Anterior cingulate cortex (tissue), 58 donors: ENCODE measurements at regions not wholly inside any gene's neighbourhood (a gene's known extent, or its start where the extent isn't known, plus 50 kb on each side); places are given as distances from the start of the nearest gene placed in this dataset.
A peak's percentile ranks its signal among the peaks of the same experiment; 100 is the strongest.
"Not testable (repeated sequence)": the region's sequence is repeated elsewhere in the genome, so short reads cannot be mapped to it uniquely, and the experiment has no call there.

Experiments used
- DNase-seq, 58 donors: peaks; one replicate each; lab custom pipeline; 2025; lab: John Stamatoyannopoulos, UW

DNA sequence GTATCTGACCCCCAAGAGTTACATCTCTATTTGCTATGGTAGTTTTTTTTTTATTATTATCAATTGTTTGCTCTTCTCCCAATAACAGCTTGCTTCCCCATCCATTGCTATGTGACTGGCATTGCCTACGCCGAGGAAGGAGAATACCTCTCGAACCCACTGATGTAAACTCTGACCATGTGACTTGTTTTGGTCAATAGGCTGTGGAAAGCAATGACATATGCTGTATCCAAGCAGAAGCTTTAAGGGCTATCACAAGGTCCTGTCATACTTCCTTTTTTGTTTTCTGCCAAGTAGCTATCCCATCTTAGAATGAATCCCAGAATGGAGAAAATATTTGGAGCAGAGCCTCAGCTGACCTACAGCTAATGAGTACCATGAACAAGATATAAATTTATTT lies 111.0 kb upstream of the FRMD4B start:
- DNase-seq, result no peak

DNA sequence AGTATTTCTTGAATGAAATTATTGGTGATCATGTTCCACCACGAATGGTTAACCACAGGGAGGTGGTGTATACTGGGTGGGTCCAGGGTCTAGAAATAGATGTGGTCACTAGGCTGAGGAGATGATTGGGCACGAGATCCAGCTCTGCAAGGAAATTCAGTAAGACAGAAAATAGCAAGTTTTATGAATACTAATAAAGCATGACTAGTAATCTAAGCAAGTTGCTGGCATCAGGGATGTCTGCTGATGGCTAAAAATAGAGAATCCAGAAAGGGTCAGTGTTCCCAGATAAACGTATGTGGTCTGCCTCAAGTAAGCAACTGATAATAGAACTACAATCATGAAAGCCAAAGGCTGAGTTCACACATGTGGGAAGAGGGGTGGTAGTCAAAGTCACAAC lies 108.3 kb upstream of the FRMD4B start:
- DNase-seq, result no peak

DNA sequence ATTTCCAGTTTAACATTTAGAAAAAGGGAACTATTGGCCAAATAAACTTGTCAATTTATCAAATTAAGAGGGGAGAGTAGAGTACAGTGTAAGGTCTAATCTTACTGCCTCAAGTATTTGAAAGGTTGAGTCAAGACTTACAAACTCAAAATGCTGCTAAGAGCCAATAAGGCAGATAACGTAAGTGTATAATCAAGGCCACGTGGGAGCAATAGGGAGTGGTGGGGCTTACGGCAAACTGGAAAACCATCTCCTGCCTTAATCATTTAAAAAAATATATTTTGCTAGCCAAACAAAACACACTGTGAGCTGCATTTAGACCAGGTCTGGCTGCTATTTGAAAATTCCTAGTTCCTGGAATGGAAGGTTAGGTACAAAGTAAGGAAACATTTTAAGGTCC lies 107.3 kb upstream of the FRMD4B start:
- DNase-seq, result no peak

DNA sequence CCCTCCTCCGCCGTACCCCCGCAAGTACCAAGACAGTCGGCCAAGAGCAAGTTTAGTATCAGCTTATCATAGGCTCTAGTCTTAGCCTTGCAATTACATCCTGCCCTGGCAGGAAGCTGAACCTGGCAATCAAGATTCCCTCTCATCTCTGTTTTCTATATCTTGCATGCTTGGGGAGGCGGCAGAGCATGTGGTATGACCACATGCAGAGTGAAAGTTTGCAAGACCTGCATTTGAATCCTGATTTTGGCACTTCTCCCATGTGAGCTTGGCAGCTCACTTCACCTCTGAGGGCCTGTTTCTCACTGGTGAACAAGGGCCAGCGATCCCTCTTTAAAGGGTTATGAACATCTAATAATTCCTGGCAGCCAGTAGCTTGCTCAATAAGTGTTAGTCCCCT lies 106.1 kb upstream of the FRMD4B start:
- peak in 1 of 58 donors; percentile 7 for DNase-seq

DNA sequence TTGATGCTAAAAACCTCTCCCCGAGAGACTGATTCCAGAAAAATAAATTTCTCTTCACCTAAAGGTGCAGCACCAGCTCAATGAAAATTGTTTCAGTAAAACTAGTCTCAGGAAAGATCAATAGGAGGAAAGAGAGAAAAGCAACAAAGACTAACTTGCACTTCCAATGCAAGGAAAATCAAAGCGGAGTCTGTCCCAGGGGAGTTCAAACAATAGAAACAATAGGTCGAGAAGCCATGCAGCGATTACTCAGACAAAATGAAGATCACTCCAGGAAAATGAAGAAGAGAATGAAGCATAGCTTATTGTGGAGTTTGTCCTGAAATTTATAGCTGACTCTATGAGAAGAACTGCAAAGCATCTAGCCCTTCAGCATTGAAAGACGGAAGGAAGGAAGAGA lies 105.1 kb upstream of the FRMD4B start:
- no peak for DNase-seq

DNA sequence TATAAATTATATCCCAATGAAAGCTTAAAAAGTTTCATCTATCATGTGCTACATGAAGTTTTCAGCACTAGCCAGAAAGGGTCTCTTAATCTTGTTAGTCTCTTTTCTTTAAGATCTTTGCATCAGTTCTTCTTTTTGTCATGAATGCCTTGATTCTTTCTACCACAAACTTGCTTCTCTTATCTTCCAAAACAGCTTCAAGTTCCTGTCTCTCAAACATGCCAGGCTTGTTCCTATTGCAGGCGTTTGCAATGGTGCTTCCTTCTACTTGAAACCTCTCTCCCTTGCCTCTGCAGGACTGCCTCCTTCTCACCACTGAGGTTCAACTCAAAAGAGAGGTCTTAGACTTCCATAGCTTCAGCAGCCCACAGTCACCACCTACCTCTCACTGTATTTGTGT lies 104.3 kb upstream of the FRMD4B start:
- no peak for DNase-seq

DNA sequence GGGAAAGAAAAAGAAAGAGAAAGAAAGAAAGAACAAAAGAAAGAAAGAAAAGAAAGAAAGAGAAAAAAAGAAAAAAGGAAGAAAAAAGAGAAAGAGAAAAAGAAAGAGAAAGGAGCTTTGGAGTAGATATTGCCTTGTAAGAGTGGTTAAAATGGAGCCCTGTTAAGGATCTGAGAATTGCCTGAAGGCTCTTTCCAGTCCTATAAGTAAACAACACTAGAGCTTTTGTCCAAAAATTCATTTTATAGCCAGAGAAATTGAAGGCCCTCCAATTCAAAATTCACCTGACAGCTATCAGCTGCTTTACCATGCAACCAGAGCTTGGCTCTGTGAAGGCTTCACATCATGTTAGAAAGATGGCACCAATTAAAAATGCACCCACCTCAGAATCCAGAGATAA lies 102.1 kb upstream of the FRMD4B start:
- DNase-seq, result no peak

DNA sequence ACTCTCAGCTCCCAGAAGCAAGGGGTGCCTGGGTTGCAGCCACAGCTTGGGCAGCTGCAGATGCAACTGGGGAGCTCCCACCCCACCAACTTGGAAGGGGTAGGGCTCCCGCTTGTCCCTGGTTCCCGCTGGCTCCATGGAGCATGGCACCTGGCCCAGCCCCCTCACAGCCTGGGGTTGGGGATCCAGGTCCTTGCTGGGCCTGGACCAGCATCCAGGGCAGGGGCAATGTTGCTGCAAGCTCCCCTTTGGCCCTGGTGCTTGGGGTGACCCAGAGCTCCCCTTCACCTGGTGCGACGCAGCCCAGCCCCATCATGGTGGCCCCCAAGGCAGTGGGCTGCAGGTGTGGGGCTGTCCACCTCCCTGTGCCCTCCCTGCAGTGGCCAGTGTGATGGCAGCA lies 99.6 kb upstream of the FRMD4B start:
- DNase-seq, result peak in 1 of 58 donors; percentile 3

DNA sequence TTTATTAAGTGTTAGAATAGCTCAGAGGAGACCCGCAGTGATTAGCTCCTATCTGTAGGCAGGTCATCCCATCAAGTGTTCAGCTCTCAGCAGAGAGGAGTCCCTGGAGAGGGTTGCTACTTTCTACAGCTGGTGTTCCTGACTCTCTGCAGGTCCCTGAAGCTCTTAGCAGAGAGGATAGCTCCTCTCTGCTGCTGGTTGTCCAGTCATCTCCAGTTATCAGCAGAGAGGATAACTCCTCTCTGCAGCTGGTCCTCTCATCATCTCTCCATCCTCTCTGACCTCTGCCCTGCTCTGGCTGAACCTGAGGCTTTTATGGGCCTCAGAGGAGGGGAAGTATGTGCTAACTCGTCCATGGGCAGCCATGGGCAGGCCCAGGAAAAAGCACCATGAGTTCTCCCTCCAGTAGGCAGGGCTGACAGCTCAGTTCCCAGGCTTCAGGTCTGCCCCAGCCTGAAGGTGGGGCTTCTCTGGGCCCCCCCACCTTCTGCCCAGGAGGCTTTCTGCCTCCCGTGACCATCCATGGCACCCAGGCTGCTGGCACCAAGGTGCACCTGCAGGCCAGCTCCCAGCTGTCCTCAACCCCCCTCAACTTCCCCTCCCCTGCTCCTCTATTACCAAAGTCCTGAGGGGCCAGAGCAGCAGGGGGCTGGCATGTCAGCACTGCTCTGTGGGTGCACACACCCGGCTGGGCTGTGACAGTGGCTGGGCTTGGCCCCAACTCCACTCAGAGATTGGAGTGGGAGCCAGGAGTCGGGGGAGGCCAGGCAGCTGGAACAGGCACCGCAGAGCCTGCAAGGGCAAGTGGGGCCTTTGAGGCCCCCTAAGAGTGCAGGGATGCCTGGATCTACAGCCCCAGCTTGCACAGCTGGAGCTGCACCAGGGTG lies 98.9 kb upstream of the FRMD4B start:
- peak in 1 of 58 donors; percentile 0 for DNase-seq

DNA sequence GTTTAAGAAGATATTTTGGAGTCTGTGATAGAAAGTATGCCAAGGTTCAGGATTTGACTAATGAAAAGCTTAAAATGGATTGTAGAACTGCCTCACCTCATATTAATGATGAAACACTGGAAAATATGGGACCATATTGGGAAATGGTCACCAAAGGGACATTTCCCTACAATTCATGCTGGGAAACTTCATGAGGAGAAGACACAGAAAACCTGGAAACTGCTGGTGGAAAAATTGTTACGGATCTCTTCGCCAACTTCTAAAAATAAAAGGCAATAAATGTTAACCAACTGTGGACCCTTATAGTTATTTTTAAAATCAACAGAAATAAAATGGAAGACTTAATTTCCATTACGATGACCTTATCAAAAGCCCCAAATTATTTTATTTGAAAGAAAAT lies 97.6 kb upstream of the FRMD4B start:
- no peak for DNase-seq

DNA sequence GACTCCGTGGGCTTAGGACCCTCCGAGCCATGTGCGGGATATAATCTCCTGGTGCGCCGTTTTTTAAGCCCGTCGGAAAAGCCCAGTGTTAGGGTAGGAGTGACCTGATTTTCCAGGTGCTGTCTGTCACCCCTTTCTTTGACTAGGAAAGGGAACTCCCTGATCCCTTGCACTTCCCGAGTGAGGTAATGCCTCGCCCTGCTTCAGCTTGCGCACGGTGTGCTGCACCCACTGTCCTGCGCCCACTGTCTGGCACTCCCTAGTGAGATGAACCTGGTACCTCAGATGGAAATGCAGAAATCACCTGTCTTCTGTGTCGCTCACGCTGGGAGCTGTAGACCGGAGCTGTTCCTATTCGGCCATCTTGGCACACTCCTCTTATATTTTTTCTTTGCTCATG lies 95.1 kb upstream of the FRMD4B start:
- DNase-seq, result not testable (repeated sequence)

DNA sequence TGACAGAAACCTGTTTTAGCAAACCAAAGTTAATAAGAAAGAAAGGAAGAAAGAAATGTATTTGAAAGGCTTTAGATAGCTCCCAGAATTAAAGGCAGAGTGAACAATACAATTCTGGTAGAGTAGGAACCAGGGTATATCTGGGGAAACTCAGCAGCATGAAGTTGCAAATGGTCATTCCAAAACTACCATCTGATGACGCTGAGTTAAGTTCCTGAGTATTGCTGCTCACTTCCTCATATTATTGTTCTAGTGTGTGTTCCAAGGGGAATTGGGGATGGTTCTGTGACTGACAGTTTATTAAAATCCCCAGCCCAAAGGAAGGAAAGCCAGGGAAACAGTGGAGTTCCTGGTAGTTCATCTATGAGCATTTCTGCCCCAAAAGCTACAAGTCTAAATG lies 88.3 kb upstream of the FRMD4B start:
- DNase-seq, result no peak

DNA sequence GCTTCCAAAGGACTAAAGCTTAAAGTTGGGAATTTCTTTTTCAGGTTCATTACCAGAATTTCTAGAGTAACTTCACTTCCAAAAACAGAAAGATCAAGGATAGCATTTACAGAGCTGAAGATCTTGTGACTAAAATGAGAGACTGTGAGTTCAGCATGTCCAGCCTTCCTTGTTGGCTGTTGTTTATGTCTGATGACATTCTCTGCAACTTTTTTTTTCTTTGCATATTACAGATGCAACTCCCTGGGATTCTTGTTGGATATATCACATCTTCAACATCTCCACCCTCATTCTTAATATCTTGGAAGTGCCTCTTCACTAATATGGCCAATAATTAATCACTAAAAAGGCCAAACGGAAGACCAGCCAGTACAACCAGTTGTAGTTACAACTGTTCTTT lies 86.2 kb upstream of the FRMD4B start:
- no peak for DNase-seq

DNA sequence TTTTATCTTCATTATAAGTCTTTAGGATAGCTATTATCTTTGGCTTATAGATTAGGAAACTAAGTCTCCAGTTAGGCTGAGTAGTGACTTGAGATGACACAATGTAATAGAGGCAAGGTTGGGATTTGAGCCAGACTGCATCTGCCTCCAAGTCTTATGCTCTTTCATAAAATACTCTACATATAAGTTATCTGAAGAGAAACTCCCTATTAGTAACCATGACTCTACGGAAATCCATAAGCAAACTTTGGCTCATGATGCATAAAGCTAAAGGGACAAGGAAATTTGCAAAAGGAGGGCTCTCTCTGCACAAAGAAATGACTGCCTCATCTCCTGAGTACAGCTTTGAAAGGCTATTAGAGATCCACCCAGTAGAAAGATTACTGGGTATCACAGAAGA lies 77.6 kb upstream of the FRMD4B start:
- no peak for DNase-seq

DNA sequence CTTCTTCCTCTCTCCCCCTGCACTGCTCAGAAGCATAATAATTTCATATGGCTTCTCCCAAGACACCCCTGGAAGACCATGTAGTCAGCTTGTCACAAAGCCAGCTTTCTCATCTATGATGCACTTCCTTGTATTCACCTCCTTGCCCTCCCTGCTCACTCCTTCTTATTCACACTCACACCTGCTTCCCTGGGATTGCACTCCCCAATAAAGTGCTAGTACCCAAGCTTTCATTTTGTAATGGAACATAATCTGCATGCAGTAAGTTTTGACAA lies 76.9 kb upstream of the FRMD4B start:
- DNase-seq, result no peak

DNA sequence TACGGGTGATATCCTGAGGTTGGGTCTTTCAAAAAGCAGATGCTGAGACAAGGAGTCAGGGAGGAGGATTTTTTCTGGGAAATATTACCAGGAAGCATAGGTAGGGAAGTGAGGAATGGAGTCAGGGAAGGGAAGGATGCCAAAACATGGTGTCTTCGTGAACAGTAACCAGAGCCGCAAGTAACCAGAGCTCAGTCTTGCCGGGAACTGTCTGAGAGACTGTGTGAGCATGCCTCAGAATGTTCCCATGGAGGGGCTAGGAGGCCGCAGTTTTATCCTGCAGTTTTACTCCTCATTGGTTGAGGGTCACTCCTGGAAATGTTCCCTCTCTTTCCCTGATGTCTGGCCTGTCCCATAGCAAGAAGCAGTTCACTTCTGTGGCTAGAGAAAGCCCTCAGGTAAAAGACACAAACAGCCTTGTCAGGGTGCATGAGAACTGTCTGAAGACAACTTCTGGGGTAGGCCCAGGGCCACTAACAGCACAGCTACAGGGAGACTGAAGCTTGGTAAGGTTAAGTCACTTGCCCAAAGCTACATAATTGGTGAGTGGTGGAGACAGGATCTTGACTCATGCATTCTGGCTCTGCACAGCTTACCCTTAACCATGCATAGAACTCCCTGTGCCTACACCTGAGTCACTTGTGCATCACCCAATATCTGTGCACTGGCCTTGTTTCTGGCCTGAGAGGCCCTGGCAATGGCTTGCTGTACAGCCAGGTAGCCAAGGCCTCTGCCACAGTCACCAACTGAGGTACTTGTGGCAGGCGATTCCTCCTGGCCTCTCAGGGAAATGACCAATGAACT lies 76.3 kb upstream of the FRMD4B start:
- no peak for DNase-seq

DNA sequence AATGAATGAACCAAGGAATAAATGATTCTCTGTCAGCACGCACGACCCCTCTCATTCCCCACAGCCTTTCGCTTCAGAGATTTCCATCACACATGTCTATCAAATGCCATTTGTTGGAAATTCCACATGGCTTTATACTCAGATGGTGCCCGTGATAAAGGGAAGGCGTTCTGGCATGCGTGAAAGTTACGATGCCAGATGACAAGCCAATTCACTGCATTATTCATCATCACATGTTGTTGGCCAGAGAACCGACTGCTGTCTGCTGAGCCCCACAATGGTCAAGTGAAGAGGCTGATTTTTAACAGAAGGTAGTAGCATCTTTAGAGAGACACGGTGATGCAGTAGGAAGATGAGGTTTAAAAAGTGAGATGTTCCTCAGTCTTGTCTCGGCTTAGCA lies 74.1 kb upstream of the FRMD4B start:
- DNase-seq, result peak in 9 of 58 donors; percentile 7 to 67 (median 31)

DNA sequence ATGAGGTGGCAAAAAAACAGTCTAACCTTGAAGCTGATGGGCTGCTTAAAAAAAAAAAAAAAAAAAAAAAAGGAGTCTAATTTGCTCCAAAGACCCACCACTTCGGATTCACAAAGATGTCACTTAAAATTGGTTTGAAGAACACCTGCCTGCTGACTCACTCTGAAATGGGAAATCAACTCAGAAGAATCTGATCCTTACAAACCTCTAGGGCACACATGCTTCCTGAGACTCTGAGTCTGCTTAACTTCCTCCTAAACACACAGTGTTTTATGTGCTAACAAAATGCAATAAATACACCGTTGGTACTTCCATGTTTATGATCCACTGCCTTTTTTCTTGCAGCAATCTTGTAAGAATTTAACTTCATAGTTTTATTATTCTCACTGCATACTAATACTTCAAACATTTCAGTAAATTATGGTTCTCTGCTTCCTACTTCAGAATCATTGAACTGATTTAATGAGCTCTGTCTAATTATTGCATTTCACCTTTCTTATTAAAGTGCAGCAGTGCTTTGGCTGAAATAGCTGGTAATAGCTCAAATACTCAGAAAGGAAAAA lies 73.0 kb upstream of the FRMD4B start:
- no peak for DNase-seq

DNA sequence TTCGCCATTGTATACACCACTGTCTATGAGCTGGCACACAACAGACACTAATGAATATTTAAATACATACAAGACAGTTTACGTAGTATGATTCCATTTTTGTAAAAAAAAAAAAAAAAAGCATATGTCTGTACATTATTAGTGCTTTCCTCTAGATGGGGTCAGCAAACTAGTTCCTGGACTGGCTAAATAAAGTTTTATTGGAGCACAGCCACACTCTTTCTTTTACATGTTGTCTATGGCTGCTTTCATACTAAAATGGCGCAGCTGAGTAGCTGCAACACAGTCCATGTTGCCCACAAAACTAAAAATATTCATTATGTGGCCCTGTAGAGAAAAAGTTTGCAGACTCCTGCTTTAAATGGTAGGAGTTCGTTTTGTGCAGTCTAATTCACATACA lies 70.7 kb upstream of the FRMD4B start:
- DNase-seq, result no peak

DNA sequence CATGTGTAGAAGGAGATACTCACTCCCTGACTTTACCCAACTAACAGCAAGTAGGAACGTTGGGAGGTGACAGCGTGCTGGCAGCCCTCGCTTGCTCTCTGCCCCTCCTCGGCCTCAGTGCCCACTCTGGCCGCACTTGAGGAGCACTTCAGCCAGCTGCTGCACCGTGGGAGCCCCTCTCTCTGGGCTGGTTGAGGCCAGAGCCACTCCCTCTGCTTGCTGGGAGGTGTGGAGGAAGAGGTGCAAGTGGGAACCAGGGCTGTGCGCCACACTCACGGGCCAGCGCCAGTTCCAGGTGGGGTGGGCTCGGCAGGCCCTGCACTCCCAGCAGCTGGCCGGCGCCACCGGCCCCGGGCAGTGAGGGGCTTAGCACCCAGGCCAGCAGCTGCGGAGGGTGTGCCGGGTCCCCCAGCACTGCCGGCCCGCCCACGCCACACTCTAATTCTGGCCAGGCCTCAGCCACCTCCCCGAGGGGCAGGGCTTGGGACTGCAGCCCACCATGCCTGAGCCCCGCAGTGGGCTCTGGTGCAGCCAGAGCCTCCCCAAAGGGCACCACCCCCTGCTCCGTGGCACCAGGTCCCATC lies 68.4 kb upstream of the FRMD4B start:
- no peak for DNase-seq

DNA sequence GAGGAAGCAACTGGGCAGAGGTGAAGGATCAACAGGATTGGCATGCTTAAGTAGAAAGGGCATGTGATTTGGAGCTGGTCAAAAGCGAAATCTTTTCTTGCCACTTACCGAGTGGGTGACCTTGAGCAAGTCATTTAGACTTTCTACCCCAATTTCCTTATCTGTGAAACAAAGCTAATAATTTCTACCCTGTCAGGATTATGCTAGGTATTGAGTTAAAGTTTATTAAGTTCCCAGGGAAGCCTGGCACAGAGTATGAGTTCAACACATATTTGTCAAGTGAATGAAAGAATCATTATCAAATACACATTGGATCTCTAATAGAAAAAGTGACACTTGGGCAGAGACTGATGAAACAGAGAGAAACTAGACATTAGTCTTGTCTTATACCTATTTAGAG lies 66.4 kb upstream of the FRMD4B start:
- no peak for DNase-seq
